Loucy (cell line): ENCODE measurements at regions not wholly inside any gene's neighbourhood (a gene's known extent, or its start where the extent isn't known, plus 50 kb on each side); places are given as distances from the start of the nearest gene placed in this dataset.

Experiments used
- EZH2phosphoT487 ChIP-seq: fragments of 200-600 bp; IDR thresholded peaks from 2 replicates; pipeline ENCODE4 v1.6.1; 2018; ENCODE audit warnings: antibody characterized with exemption, mild to moderate bottlenecking, moderate library complexity, borderline replicate concordance
- TF ChIP-seq, protein P1 (sequence below): fragments of 200-600 bp; sonication (generic); conservative IDR thresholded peaks from 2 replicates; pipeline ENCODE4 v1.5.1; 2014; ENCODE audit warnings: mild to moderate bottlenecking, antibody characterized with exemption, low read length

DNA sequence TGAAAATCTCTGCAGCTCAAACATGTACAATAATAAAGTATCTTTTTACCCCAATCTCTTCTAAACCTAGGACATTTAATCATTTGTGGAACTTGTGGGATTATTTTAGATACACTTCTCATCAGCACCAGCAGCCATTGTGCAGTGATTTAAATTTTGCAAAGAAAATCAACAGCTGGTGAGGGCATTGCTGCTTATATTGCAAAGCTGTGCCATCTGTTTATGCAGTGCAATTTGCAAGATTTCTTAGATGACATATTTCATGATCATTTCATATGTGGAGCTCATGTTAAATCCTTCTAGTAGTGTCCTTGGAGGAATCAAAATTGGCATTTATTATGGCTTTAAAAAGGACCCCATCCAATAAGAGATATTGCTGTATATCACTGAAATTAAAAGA, 320.7 kb downstream of the BTG1 start:
- TF ChIP-seq, protein P1, sequence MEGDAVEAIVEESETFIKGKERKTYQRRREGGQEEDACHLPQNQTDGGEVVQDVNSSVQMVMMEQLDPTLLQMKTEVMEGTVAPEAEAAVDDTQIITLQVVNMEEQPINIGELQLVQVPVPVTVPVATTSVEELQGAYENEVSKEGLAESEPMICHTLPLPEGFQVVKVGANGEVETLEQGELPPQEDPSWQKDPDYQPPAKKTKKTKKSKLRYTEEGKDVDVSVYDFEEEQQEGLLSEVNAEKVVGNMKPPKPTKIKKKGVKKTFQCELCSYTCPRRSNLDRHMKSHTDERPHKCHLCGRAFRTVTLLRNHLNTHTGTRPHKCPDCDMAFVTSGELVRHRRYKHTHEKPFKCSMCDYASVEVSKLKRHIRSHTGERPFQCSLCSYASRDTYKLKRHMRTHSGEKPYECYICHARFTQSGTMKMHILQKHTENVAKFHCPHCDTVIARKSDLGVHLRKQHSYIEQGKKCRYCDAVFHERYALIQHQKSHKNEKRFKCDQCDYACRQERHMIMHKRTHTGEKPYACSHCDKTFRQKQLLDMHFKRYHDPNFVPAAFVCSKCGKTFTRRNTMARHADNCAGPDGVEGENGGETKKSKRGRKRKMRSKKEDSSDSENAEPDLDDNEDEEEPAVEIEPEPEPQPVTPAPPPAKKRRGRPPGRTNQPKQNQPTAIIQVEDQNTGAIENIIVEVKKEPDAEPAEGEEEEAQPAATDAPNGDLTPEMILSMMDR, result no peak
- TF ChIP-seq EZH2phosphoT487, result no peak
